Mesothelial cell of epicardium (in vitro differentiated cells): ENCODE measurements at regions not wholly inside any gene's neighbourhood (a gene's known extent, or its start where the extent isn't known, plus 50 kb on each side); places are given as distances from the start of the nearest gene placed in this dataset.

Experiments used
- DNase-seq, 2 experiments: peaks; one replicate each; pipeline ENCODE4 v3.0.0; 2021; ENCODE audit warnings: low spot score in 2 of 2; ENCODE audit not compliant: unreplicated experiment in 2 of 2
- H3K27ac Mint-ChIP-seq: 2 replicates; pipeline ENCODE4 v1.8.0; 2021; ENCODE audit warnings: mixed read lengths
- H3K27me3 Mint-ChIP-seq: 2 replicates; pipeline ENCODE4 v1.8.0; 2021; ENCODE audit warnings: low read depth, mixed read lengths
- H3K36me3 Mint-ChIP-seq: 2 replicates; pipeline ENCODE4 v1.8.0; 2021; ENCODE audit warnings: mixed read lengths
- H3K4me1 Mint-ChIP-seq: 2 replicates; pipeline ENCODE4 v1.8.0; 2021; ENCODE audit warnings: mixed read lengths
- H3K4me3 Mint-ChIP-seq: 2 replicates; pipeline ENCODE4 v1.8.0; 2021; ENCODE audit warnings: mild to moderate bottlenecking, moderate library complexity, mixed read lengths
- H3K9me3 Mint-ChIP-seq: 2 replicates; pipeline ENCODE4 v1.8.0; 2021; ENCODE audit warnings: mixed read lengths
- TF ChIP-seq, protein P1 (sequence below): fragments of 200-600 bp; sonication (generic); IDR thresholded peaks from one replicate; pipeline ENCODE4 v1.5.0; 2021; ENCODE audit warnings: antibody characterized with exemption; ENCODE audit not compliant: unreplicated experiment

DNA sequence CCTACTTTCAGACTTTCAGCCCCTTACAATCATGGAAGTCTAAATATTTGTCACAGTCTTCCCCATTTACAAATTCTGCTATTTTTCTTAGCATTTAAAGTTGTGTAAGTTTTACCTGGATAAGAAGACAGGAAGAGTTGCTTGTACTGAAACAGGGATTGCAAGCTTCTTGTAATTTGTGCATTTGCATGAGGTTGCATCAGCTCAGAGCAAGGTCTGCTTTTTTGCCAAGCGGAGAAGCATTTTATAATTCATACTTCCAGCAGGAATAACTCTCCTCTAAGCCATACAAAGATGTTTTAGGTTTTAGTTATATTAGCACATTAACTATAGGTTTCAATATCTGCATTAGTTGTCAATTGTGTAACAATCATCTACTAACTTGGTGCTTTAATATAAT is 922.0 kb upstream of the PABPC4L start:
- Mint-ChIP-seq H3K9me3 (peaks cover 4% of the 10 kb centered on the region), H3K36me3 (no peaks in the 10 kb centered on the region), H3K27ac (no peak overlapping the region), H3K4me1 (peaks cover 2% of the 10 kb centered on the region), H3K27me3 (no peaks in the 10 kb centered on the region), H3K4me3 (no peak overlapping the region)
- DNase-seq = no peak
- TF ChIP-seq, protein P1, sequence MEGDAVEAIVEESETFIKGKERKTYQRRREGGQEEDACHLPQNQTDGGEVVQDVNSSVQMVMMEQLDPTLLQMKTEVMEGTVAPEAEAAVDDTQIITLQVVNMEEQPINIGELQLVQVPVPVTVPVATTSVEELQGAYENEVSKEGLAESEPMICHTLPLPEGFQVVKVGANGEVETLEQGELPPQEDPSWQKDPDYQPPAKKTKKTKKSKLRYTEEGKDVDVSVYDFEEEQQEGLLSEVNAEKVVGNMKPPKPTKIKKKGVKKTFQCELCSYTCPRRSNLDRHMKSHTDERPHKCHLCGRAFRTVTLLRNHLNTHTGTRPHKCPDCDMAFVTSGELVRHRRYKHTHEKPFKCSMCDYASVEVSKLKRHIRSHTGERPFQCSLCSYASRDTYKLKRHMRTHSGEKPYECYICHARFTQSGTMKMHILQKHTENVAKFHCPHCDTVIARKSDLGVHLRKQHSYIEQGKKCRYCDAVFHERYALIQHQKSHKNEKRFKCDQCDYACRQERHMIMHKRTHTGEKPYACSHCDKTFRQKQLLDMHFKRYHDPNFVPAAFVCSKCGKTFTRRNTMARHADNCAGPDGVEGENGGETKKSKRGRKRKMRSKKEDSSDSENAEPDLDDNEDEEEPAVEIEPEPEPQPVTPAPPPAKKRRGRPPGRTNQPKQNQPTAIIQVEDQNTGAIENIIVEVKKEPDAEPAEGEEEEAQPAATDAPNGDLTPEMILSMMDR = no peak

DNA sequence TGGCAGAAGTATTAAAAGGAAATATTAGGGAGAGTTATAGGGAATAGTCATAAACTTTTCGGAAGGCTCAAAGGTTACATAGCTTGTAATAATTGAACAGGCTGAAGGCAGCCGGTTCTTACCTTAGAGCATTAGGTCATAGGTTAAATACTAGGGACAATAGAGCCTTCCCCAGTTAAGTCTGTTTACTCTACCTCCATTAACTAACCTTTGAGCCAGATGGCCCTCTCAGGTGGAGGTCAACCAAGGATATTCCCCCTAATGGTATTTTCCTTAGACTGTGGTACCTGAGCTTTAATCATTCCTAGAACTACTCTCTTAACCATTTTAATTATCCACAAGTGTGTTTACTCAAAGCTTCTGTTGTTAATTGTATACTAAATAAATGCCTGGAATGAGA is 920.9 kb upstream of the PABPC4L start:
- peaks cover 2% of the 10 kb centered on the region for H3K4me1 Mint-ChIP-seq
- no peak overlapping the region for H3K4me3 Mint-ChIP-seq
- TF ChIP-seq, protein P1 = no peak
- no peak overlapping the region for H3K27ac Mint-ChIP-seq
- H3K27me3 Mint-ChIP-seq = no peaks in the 10 kb centered on the region
- H3K9me3 Mint-ChIP-seq = peaks cover 4% of the 10 kb centered on the region
- no peak for DNase-seq
- H3K36me3 Mint-ChIP-seq = no peaks in the 10 kb centered on the region

DNA sequence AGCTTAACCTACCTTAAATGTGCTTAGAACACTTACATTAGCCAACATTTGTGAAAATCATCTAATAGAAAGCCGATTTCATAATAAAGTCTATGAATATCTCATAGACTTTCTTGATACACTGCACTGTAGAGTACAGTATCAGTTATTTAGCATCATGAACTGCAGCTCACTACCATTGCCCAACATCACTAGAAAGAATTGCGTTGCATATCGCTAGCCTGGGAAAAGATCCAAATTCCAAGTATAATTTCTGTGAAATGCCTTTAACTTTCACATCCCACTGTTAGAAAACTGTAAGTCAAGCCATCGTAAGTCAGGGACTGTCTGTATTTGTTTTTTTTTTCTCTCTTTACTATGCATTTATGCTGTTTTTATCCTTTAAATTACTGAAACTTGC is 918.6 kb upstream of the PABPC4L start:
- Mint-ChIP-seq H3K9me3 (peaks cover 4% of the 10 kb centered on the region), H3K27ac (no peak overlapping the region), H3K4me3 (no peak overlapping the region), H3K4me1 (peaks cover 13% of the 10 kb centered on the region), H3K27me3 (no peaks in the 10 kb centered on the region), H3K36me3 (no peaks in the 10 kb centered on the region)
- TF ChIP-seq, protein P1 = no peak
- no peak for DNase-seq

DNA sequence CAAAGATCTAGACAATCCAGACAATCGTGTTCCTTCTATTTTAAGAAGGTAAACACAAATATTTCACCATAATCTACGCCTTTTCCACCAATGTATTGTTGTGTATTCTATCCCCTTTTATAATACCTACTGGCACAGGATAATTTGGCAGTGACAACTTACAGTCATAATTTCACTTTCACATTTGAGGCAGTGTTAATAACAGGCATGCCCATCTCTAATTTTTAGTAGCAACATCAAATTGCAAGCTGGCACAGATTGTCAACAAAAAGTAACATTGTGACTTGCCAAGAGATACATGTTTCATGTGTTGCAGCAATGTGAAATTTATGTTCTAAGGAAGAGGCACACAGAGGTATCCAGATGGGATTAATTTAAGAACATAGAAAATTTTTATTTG is 912.5 kb upstream of the PABPC4L start:
- Mint-ChIP-seq H3K36me3 (peaks cover 2% of the 10 kb centered on the region), H3K9me3 (peaks cover 18% of the 10 kb centered on the region), H3K4me1 (peaks cover 34% of the 10 kb centered on the region)

DNA sequence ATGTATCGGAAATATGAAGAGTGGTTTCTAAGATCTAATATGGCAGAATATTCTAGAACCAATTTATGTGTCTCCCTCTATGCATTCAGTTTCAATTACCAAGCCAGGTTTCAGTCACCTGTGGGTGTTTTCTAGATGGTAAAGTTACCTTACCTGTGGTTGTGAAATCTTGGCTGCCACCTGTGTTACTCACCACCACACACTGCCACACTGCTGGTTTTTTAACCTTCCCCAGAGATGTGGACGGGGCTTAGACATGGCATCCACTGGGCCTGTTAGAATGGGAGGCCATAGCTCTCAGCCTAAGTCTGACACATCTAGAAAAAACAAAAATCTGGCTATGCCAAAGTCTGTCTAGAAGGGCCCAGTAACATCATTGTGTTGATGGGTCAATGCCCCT is 896.5 kb upstream of the PABPC4L start:
- H3K9me3 Mint-ChIP-seq = no peaks in the 10 kb centered on the region
- no peak for DNase-seq
- TF ChIP-seq, protein P1 = no peak
- H3K36me3 Mint-ChIP-seq = no peaks in the 10 kb centered on the region
- H3K27ac Mint-ChIP-seq = no peak overlapping the region
- H3K27me3 Mint-ChIP-seq = no peaks in the 10 kb centered on the region
- no peak overlapping the region for H3K4me3 Mint-ChIP-seq
- peaks cover 3% of the 10 kb centered on the region for H3K4me1 Mint-ChIP-seq

More for the DNA sequence above, 912.5 kb upstream of the PABPC4L start:
- TF ChIP-seq, protein P1 = no peak
- DNase-seq = no peak
- Mint-ChIP-seq H3K27ac (peak overlapping the region; percentile 55), H3K27me3 (no peaks in the 10 kb centered on the region), H3K4me3 (no peak overlapping the region)

DNA sequence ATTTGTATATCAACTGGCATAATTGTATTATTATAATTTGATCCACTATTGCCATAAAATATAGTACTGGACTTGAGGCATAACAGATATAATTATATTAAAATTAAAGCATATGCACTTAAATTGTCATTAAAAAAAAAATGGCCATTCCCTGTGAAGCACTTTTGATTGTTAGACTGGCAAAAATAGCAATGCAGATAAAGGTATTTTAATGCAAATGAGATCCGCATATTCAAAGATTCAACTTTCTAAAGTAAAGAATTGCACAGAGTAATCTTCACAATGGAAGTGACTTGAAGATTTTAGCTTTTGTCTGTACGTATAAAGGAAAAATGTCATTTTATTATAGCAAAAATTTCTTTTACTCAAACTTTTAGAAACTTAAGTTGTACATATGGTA is 871.8 kb upstream of the PABPC4L start:
- Mint-ChIP-seq H3K27me3 (no peaks in the 10 kb centered on the region), H3K4me3 (no peak overlapping the region), H3K27ac (no peak overlapping the region), H3K9me3 (peaks cover 26% of the 10 kb centered on the region), H3K36me3 (peaks cover 7% of the 10 kb centered on the region), H3K4me1 (no peaks in the 10 kb centered on the region)
- TF ChIP-seq, protein P1 = no peak
- no peak for DNase-seq
